ENCODE measurements at regions not wholly inside any gene's neighbourhood (a gene's known extent, or its start where the extent isn't known, plus 50 kb on each side); places are given as distances from the start of the nearest gene placed in this dataset.
"Not testable (repeated sequence)": the region's sequence is repeated elsewhere in the genome, so short reads cannot be mapped to it uniquely, and the experiment has no call there.

GRCh38 chr14:105900398-105901160, 374.2 kb downstream of the TMEM121 start:
- DNase-seq (ENCODE audit: low read depth in 2 of 2) = no peak

- DNase-seq (ENCODE audit: low read depth in 2 of 2) = no peak
These were observed 374.8 kb downstream of the TMEM121 start for GRCh38 chr14:105901226-105901625.

GRCh38 chr14:105902131-105902898, 375.9 kb downstream of the TMEM121 start:
- DNase-seq (ENCODE audit: low read depth in 2 of 2) = no peak

GRCh38 chr14:105902899-105903165, 376.4 kb downstream of the TMEM121 start:
- DNase-seq (ENCODE audit: low read depth in 2 of 2) = not testable (repeated sequence)

- DNase-seq (ENCODE audit: low read depth in 2 of 2) = no peak
These were observed 377.6 kb downstream of the TMEM121 start for GRCh38 chr14:105903971-105904370.

- no peak for DNase-seq (ENCODE audit: low read depth in 2 of 2)
These were observed 378.0 kb downstream of the TMEM121 start for GRCh38 chr14:105904379-105904778.

- DNase-seq (ENCODE audit: low read depth in 2 of 2) = no peak
These were observed 379.1 kb downstream of the TMEM121 start for GRCh38 chr14:105905456-105905855.

- DNase-seq (ENCODE audit: low read depth in 2 of 2) = no peak
These were observed 380.9 kb downstream of the TMEM121 start for GRCh38 chr14:105907276-105907675.

GRCh38 chr14:105908006-105908405, 381.6 kb downstream of the TMEM121 start:
- no peak for DNase-seq (ENCODE audit: low read depth in 2 of 2)

- no peak for DNase-seq (ENCODE audit: low read depth in 2 of 2)
These were observed 382.1 kb downstream of the TMEM121 start for GRCh38 chr14:105908481-105908911.

GRCh38 chr14:105909046-105909827, 382.9 kb downstream of the TMEM121 start:
- DNase-seq (ENCODE audit: low read depth in 2 of 2) = no peak

GRCh38 chr14:105909828-105910120, 383.4 kb downstream of the TMEM121 start:
- DNase-seq (ENCODE audit: low read depth in 2 of 2) = not testable (repeated sequence)

GRCh38 chr14:105910426-105910825, 384.0 kb downstream of the TMEM121 start:
- no peak for DNase-seq (ENCODE audit: low read depth in 2 of 2)

- DNase-seq (ENCODE audit: low read depth in 2 of 2) = no peak
These were observed 384.8 kb downstream of the TMEM121 start for GRCh38 chr14:105911006-105911847.

- DNase-seq (ENCODE audit: low read depth in 2 of 2) = not testable (repeated sequence)
These were observed 385.5 kb downstream of the TMEM121 start for GRCh38 chr14:105911848-105912292.

GRCh38 chr14:105912641-105913180, 386.3 kb downstream of the TMEM121 start:
- DNase-seq (ENCODE audit: low read depth in 2 of 2) = no peak

- DNase-seq (ENCODE audit: low read depth in 2 of 2) = no peak
These were observed 386.8 kb downstream of the TMEM121 start for GRCh38 chr14:105913221-105913620.

- DNase-seq (ENCODE audit: low read depth in 2 of 2) = no peak
These were observed 387.5 kb downstream of the TMEM121 start for GRCh38 chr14:105913861-105914260.

- DNase-seq (ENCODE audit: low read depth in 2 of 2) = not testable (repeated sequence)
These were observed 387.9 kb downstream of the TMEM121 start for GRCh38 chr14:105914281-105914680.

GRCh38 chr14:105914738-105915385, 388.5 kb downstream of the TMEM121 start:
- no peak for DNase-seq (ENCODE audit: low read depth in 2 of 2)

- not testable (repeated sequence) for DNase-seq (ENCODE audit: low read depth in 2 of 2)
These were observed 389.2 kb downstream of the TMEM121 start for GRCh38 chr14:105915546-105915945.
